H1 (cell line): ENCODE measurements at regions not wholly inside any gene's neighbourhood (a gene's known extent, or its start where the extent isn't known, plus 50 kb on each side); places are given as distances from the start of the nearest gene placed in this dataset.

Source experiments
- GTF2F1 ChIP-seq: IDR thresholded peaks from 2 replicates; pipeline ENCODE4 v1.6.1; 2012; ENCODE audit warnings: low read depth, low read length, improper control_type of control experiment, borderline replicate concordance
- SIN3A ChIP-seq, 2 experiments: IDR thresholded peaks in 1 of 2; conservative IDR thresholded peaks in 1 of 2; 2 replicates each; pipeline ENCODE4 v1.6.1; 2011 to 2012; ENCODE audit warnings: low read length in 2 of 2, improper control_type of control experiment in 1 of 2, low read depth in 1 of 2, mild to moderate bottlenecking in 1 of 2
- ZNF274 ChIP-seq: IDR thresholded peaks from 2 replicates; pipeline ENCODE4 v1.7.0; 2012; ENCODE audit warnings: low read length, borderline replicate concordance; ENCODE audit errors: extremely low read depth

GRCh38 chr13:90308249-90308648 lies 1039.2 kb upstream of the MIR17HG start (continued):
- TF ChIP-seq ZNF274, result no peak
- no peak for TF ChIP-seq GTF2F1
- TF ChIP-seq SIN3A (conservative IDR thresholded peaks at IDR 0.05 in 1 of 2, IDR thresholded peaks at IDR 0.05 in 1 of 2; ENCODE audit: low read depth in 1 of 2, low read length in 2 of 2), result no peak
